NCI-H2227 treated with DMSO at 0.1 percent for 48 hours (cell line): ENCODE measurements at regions not wholly inside any gene's neighbourhood (a gene's known extent, or its start where the extent isn't known, plus 50 kb on each side); places are given as distances from the start of the nearest gene placed in this dataset.
A peak's percentile ranks its signal among the peaks of the same experiment; 100 is the strongest.

ENCODE experiments used
- DNase-seq: peaks from one replicate; lab custom pipeline; 2025; lab: John Stamatoyannopoulos, UW

- DNase-seq = no peak
Measured at GRCh38 chr11:45036733-45037132, 86.0 kb upstream of the TP53I11 start.

DNA sequence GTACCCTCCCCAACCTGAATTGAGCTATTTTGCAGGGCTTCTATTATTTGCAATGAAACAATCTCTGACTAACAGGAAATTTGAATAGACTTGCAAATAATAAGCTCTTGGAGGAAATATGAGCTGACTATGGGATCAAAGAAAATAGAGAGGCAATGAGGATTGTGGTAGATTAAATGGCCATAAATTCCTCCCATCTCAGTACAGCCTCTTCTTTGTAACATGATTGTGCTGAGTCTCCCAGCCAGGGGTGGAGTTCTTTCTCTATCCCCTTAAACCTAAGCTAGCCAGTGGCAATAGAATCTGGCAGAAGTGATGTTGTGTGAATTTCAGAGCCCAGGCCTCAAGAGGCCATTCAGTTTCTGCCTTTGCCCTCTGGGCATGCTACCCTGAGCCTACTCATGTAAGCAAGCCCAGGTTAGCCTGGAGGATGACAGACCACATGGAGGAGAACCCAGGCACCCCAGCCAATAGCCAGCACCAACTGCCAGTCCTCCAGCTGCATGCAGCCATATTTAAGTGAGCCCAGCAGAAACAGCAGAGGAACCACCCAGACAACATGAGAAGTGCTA lies 86.8 kb upstream of the TP53I11 start:
- no peak for DNase-seq

DNA sequence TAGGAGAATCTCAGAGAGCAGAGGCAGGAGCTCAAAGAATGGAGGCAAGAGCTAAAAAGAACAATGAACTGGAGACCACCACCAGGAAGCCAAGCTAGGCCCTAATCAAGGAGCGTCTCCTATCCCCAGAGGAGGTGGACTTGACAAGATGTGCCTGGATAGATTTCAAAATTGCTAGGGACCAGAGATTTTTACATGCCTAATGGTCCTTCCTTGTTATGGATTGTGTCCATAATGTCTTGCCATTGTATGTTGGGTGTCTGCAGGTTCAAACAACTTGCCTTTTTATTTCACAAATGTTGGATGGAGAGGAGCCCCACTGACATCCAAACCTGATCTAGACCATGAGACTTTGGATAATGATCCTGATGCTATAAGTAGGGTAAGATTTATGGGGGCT lies 88.2 kb upstream of the TP53I11 start:
- DNase-seq = no peak

- peak; percentile 63 for DNase-seq
Measured at GRCh38 chr11:45041596-45041995, 90.9 kb upstream of the TP53I11 start.

- DNase-seq = no peak
Measured at GRCh38 chr11:45042560-45042959, 91.9 kb upstream of the TP53I11 start.

DNA sequence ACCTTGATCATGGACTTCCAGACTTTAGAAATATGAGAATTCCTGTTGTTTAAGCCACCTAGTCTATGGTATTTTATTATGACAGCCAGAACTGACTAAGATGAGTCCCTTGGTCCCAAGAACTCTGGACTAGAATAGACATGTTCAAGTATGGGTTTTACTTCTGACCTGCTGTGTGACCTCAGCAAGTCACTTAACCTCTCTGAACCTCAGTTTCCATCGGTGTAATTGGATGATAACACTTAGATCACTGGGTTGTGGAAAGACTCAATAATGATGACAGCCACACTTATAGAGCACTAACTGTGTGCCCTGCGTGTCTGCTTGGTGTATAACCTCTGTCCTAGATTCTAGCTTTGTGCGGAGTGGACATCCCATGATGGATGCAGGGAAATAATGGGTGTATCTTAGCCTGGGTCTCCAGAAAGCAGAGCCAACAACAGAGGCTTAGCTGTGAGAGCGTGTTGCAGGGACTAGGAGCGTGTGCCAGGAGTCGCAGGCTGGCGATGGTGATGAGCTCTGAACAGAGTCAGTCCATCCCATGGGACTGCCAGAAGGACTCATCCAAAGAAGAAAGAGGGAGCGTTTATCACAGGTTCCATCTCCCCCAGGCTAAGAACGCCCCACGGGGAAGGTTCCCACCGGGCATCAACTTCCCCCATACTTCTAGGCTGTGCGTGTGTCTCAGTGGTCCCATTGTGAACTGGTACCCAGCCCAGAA lies 93.2 kb upstream of the TP53I11 start:
- no peak for DNase-seq

- DNase-seq = no peak
Measured at GRCh38 chr11:45045683-45046471, 95.2 kb upstream of the TP53I11 start.

- no peak for DNase-seq
Measured at GRCh38 chr11:45048313-45048841, 97.7 kb upstream of the TP53I11 start.

DNA sequence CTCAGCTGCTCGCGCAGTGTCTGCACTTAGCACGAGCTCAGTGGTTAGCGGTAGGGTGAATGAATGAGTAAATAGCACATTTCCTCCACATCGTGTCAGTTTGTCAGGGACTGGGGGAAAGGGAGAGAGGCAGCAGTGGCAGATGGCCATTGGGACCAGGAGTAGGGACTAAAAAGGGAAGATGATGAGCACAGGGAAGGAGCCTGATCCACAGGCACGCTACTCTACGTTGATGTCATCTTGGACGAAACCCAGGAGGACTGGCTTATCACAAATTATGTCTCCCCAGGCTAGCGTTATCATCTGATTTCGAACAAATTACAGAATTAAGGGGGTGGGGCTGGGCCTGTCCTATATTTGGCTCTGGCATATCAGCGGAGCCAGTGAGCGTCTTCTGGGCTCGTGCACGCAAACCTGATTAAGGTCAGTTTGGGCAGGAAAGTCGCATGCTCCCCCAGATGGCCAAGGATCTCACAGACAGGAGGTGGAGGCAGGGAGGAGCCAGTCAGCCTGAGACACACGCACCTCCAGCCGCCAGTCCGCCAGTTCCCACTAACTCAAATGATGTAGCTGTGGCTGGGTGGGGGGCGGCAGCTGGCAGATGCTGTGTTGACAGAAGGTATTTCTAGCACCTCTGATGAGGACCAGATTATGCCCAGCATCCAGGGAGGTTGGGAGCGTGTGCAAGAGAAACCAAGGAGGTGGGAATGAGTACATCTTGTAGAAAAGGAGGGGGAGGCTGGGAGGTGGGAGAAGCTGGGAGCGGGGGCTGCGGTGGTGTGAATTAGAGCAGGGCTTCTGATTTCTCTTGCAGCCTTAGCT lies 97.4 kb upstream of the PRDM11 start:
- DNase-seq = peak; percentile 28

- DNase-seq = no peak
Measured at GRCh38 chr11:45050111-45050510, 96.3 kb upstream of the PRDM11 start.

- DNase-seq = no peak
Measured at GRCh38 chr11:45051621-45052020, 94.8 kb upstream of the PRDM11 start.

GRCh38 chr11:45052361-45052760 lies 94.1 kb upstream of the PRDM11 start:
- no peak for DNase-seq

DNA sequence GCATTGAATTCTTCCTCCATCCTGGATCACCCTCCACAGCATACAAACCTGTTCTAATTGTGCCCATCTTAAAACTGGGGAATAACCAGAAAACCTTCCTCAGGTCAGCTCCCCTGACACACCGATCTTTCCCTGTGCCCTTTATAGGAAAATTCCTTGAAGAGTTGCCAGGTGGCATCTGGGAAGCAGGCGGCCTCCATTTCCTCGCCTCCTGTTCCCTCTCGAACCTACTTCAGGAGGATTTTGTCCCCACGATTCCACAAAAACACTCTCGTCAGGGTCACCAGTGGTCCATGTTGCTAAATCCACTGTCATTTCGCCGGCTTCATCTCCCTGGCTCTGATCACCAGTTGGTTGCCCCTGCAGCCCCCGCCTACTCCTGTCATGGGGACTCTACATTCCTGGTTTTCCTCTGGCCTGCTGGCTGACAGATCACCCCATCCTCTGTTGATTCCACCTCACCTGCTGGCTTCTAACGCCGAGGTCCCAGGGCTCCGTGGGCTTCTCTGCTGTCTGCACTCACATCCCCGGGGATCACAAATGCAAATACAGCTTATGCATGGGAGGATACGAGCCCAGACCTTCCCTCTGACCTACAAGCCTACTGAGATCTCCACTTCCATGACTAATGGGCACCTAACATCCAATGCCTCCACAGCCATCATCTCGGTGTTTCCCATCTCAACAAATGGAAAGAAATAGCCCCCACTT lies 92.5 kb upstream of the PRDM11 start:
- DNase-seq = no peak

DNA sequence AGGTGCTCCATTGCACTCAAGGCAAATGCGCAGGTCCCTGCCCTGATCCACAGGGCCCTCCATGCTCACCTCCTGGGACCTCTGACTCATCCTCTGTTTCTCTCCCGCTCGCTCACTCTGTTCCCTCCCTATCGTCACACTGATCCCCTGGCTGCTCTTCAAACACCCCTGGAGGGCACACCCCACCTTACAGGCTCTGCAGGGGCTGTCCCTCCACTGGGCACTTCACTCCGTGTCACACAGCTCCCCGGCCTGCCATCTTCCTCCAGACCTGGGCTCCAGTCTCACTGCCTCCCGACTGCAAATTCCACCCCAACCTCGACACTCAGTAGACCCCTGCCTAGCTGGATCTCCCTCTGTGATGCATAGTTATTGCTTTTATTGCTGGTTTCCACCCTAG lies 91.5 kb upstream of the PRDM11 start:
- DNase-seq = no peak

DNA sequence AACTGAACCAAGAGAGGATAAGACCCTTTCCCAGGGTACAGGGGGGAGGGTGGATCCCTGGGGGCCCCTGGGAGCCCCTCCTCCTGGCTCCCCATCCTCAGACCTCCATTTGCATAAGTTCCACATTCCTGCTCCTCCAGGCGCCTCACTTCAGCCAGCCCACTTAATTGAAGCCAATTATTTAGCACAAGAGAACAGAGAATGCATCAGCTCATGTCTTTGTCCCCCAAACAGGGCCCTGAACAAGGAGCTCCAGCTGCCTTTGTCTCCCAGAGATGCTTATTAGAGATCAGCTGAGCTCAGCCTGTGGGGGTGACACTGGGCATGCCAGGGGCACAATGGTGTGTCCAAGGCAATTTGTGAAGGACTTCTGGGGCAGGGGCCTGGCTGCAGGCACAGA lies 89.9 kb upstream of the PRDM11 start:
- no peak for DNase-seq

DNA sequence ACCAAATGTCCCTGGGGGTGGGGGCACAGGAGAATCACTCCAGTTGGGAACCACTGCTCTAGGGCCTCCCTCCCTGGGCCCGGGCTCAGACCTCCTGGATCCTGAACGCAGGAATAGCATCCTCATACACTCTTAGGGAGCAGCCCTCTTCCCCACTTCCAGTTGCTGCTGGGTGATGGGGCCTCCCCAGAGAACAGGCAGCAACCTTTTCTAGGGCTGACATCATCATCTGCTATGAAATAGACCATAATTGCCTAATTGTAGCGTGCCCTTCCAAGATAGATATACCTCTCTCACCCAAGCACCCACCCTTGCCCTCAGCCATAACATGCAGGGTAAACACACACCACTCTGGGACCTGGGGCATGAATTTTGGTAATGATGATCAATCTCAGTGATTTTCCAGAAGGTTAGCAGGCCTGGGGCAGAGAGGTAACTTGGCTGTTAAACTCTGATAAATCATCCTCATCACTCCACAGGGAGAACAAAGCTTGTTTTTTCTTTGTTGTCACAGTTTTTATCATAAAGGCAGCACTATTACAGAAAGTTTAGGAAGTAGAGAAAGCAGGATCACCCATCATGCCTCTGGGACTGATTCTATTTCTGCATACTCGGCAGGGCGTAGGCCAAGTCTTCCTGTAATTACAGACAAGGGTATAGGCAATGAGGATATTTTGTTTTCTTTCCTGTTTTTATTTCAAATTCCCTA lies 88.3 kb upstream of the PRDM11 start:
- no peak for DNase-seq

- DNase-seq = no peak
Measured at GRCh38 chr11:45058647-45058950, 87.8 kb upstream of the PRDM11 start.

- no peak for DNase-seq
Measured at GRCh38 chr11:45060707-45061106, 85.7 kb upstream of the PRDM11 start.

DNA sequence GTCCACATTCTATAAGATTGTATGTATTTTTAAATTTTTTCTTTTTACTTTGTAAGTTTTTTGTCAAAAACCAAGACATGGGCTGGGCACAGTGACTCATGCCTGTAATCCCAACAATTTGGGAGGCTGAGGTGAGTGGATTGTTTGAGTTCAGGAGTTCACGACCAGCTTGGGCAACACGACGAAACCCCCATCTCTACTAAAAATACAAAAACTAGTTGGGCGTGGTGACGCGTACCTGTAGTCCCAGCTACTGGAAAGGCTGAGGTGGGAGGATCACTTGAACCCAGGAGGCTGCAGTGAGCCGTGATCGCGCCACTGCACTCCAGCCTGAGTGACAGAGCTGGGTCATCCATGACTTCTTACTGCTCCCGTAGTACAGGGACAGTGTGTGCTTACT lies 84.8 kb upstream of the PRDM11 start:
- DNase-seq = no peak

- no peak for DNase-seq
Measured at GRCh38 chr11:45062115-45062514, 84.3 kb upstream of the PRDM11 start.
